Fibroblast of the conjunctiva (primary cell): ENCODE measurements at regions not wholly inside any gene's neighbourhood (a gene's known extent, or its start where the extent isn't known, plus 50 kb on each side); places are given as distances from the start of the nearest gene placed in this dataset.

Source experiments
- DNase-seq: peaks from one replicate; pipeline ENCODE4 v3.0.0-alpha.2; 2010; ENCODE audit warnings: low read depth

DNA sequence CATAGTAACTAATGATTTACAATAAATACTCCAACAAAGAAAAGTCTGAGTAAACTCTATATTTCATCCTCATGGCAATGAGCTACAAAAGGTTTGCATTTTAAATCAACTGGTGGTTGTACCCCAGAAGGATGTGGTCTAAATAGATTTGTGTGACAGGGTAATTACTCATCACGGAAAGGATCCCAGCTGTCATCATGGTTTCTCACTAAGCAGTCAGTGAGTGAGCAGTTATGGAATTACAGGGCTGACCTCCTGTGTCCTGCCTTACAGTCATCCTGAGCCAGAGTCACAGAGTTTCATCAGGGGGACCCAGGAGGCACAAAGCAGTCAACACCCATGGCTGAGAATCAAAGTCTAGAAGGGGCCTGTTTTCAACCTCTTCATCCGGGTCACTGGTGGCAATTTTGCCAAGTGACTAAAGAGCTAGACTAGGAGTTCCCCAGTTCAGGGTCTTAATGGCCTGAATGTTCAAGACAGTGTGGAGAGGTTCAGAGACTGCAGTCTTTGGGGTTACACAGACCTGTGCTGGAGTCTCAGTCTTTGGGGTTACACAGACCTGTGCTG is 210.7 kb upstream of the SLC24A2 start:
- DNase-seq, result peak; percentile 59

DNA sequence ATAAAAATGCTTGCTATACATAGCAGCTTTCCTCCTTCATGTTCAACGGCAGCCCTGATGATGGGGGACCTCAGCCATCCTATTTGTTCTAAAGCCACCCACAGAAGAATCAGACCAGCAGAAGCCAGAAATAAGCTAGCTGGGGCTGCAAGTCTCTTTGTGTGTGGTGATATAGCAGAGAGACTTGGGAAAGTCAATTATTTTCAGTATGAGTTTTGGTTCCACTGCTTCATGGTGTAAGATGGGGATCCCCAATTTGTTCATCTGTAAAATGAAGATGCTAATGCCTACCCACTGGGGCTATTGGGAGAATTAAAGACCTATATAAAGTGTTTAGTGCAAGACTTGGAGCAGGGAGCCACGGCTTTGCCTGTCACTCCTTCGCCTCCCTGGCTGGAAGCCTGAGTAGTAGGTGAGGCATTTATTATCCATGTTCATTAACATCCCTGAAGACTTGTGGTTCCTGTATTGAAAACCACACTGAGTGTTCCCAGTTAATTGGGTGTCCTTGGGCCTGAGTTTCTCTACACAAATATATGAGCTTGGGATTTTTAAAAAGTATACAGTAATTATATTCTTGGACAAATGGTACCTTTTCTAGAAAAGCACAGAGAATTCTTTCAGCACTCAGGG is 210.1 kb upstream of the SLC24A2 start:
- no peak for DNase-seq

DNA sequence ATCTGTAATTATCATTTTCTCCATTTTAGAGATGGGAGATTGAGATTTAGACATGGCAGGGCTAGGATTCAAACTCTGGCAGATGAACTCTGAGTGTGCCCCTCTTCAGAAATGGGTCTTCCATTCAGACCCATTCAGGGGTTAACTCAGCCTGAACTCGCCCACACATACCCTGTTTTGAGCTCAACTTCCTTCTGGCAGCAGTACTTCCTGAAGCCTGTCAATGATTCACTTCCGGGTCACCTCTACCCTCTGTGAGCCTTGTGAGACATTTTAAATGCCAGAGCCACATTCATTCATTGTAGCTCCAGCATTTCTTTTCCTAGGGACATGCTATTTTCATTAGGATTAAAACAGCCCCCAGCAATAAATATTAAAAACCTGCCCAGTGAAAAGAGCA is 209.3 kb upstream of the SLC24A2 start:
- no peak for DNase-seq

DNA sequence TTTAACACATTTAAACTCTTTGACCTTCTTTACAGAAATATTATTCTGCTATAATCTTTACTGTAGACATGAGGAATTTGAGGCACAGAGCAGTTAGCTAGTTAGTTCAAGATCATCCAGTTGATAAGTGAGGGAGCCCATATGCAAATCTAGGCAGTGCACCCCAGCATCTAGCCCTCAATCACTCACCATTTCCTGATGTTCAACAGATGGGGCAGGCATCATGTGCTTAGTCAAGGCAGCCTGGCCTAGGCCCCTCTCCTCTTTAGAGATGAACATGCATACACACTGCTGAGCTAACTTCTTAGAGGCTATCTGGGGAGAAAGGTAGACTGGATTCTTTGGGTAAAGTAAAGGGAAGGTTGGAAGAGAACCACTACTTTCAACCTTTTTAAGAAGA is 206.8 kb upstream of the SLC24A2 start:
- no peak for DNase-seq

DNA sequence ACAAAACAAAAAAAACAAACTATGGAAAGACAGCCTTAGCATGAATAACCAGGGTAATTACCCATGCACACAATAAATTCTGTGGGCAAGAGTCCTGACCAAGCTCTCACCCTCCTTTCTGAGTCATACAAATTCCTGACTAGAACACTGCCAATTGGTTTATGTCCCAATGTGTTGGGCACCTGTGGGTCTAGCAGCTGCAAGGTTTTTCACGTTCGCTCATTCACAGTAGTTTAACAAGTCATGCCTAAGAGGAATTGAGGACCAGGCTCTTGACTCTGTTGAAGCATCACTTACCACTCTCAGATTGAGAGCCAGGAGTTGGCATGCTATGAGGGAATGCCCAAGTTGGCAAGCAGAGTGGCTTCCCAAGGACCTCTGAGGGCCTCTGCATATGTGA is 205.5 kb upstream of the SLC24A2 start:
- DNase-seq, result no peak

DNA sequence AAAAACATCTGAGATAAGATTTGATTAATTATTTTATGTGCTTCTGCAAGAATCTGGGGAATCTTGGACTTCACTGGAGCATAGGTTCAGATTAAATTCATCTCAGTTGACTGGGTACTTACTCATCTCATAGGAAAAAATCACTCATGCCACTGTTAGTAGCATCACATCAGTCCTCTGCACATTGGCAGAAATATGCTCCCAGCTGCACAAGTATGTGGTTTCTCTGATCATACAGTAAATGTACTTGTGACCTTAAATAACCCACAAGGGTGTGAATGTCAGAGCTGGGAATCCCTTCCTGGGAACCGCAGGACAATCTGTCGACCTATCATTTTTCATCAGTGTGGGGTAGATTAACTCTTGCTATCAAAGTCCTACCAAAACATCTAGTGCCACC is 203.7 kb upstream of the SLC24A2 start:
- peak; percentile 23 for DNase-seq

DNA sequence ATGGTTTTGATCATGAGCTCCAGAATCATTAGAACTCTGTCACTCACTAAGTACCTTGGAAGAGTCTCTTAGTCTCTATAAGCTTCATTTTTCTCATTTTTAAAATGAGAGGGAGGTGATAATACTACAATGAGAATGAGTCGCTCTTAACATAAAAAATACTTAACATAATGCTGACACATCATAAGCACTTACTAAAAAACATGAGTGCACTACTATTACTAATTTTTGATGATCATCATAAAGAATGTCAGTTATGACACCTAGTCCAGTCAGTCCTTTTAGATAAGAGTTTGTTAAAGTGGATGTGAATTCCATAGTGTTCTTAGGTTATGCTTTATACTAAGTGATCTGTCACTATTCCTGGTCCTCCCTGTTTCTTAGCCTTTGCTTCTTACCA is 200.4 kb upstream of the SLC24A2 start:
- DNase-seq, result no peak

DNA sequence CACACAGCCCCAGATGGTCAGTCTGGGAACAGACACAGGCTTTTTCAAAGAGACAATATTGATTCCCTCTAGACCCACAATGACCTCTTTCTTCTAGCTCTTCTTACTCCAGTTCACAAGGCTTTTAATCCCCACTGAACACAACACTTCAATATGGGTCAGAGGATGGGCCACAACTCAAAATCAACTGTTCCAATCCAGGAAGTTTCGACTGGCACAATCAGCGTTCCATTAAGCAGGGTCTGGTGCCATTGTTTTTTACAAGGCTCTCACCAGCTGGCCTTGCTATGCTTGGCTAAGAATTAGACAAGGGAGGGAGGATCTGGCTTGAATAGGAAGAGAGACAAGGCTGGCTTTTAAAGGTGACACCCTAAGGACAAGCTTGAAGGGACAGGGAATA is 199.4 kb upstream of the SLC24A2 start:
- no peak for DNase-seq

DNA sequence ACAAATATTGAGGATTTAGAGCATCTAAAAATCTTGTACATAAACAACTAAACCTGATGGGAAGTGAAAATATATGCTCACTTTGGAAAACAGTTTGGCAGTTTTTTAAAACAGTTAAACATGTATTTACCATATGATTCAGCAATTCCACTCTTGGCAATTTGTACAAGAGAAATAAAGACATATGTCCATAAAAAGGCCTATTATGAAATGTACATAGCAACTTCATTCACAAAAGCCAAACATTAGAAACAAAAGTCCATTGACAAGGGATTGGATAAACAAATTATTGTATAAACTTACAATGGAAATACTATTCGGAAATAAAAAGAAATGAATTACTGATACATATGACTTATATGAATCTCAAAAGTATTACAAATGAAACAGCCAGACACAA is 196.2 kb upstream of the SLC24A2 start:
- no peak for DNase-seq

DNA sequence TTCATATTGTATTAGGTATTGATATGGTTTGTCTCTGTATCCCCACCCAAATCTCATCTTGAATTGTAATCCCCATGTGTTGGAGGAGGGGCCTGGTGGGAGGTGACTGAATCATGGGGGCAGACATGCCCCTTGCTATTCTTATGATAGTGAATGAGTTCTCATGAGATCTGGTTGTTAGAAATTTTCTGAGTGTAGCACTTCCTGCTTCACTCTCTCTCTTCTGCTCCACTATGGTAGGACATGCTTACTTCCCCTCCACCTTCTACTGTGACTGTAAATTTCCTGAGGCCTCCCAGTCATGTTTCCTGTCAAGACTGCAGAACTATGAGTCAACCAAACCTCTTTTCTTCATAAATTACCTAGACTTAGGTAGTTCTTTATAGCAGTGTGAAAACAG is 187.4 kb upstream of the SLC24A2 start:
- DNase-seq, result no peak

DNA sequence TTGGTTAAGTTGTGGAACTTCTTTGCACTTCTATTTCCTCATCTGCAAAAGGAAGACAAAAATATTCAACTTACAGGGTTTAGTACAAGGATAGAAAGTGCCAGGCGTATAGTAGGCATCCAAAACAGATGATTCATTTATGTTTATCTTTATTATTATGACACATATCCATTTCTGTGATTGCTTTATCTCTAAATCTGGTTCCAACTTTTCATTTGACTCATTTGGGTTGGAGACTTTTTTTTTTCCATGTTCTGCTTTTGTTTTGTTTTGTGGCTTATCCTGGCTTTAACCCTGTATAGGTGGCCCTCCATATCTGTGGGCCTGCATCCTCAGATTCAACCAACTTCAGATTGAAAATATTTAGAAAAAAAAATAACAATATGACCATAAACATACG is 186.7 kb upstream of the SLC24A2 start:
- no peak for DNase-seq

DNA sequence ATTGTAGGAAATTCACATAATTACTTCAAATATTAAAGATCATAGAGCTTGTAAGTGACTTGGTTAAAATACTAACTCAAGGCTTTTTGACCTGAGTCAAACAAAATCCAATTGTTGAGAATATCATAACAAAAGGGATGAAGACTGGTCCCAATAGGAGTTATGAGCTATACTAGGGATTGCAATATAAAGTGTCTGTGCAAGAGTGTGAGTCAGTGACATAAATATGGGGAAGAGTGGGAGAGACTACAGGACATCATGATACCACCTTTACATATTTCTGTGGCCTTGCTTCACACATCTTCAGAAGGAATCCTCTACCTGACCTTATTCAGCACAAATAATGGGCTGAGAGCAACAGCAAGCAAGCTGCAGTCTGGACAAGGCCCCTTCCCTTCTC is 180.9 kb upstream of the SLC24A2 start:
- no peak for DNase-seq

DNA sequence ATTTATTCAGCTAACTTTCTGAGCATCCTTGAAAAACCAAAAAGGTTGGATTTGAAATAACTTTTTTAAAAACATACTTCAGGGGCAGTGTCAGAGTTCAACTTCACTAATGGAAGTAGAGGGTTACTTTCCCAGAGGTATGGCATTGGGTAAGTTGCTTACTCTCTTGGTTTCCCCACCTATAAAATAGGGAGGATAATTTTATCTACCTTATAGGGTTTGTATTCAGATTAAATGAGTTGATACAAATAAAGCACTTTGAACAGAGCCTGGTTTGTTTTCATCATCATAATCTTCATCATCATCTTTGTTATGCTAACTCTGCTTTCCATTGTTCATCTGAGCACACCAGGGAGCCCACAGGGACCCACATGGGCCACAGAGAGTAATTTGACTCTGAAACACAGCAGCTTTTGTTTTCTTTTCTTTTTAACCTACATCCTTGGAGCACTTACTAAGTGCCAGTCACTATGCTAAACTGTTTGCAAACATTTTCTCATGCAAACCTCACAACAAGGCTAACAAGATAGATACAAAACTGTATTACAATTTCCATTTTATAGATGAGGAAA is 179.1 kb upstream of the SLC24A2 start:
- DNase-seq, result no peak

DNA sequence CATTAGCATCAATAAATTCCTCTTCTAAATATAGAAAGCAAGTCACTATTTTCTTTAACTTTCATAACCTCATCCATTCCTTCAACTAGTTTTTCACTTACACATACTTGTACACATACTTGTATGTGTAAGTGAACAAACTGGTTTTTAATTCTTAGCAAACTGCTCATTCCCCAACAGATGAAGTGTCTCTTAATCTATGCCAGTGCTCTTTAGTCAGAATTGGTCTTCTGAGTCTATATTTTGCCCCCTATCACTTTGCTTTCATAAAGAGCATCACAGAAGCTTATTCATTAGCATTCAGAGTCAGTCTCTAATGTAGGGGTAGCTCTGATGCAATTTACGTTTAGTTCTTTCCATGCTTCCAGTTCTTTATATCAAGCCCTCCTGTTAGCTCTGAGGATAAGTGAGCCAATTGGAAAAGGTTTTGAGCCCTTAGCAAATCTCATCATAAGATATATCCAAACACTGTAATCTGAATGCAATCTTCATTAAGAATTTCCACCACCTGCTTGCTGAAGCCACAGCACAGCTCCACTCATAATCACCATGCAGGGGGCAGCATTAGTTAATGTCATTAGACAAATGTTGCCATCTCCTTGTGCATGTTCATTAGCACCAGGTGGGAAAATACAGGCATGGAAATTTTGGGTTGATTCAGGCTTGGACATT is 178.5 kb upstream of the SLC24A2 start:
- DNase-seq, result no peak

DNA sequence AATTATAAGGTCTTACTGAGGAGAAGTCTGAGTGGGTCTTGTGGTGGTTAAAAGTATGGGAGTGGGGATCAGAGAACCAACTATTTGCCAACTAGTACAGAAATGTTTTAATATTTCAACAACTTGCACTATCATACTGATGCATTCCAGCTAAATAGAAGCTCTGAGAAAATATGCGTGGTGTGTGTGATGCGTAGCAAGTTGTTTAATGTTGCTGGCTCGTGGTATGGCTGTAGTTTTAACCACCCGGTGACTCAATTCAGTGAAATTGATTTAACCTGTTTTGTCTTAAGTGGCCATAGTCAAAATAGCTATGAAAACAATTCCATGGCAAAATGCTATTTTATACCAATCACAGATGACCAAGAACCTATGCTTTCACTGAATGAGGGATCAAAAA is 176.5 kb upstream of the SLC24A2 start:
- DNase-seq, result no peak

DNA sequence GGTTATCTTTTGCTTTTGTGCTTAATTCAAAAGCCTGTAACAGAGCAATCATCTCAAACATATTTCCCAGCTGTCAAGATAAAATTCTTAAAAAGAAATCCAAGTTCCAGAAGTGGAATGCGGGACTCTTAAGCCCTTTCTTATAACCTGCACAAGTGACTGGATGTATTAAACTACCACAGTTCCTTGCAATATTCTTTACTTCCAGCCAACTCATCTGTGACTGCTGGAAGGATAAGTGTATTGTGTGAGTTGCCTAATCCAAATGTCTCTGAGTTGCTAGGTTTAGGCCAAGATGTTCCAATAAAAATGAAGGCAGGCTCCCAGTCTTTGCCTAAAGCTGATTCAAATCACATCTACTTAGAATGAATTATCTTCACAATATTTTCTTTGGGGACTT is 159.2 kb upstream of the SLC24A2 start:
- DNase-seq, result no peak

DNA sequence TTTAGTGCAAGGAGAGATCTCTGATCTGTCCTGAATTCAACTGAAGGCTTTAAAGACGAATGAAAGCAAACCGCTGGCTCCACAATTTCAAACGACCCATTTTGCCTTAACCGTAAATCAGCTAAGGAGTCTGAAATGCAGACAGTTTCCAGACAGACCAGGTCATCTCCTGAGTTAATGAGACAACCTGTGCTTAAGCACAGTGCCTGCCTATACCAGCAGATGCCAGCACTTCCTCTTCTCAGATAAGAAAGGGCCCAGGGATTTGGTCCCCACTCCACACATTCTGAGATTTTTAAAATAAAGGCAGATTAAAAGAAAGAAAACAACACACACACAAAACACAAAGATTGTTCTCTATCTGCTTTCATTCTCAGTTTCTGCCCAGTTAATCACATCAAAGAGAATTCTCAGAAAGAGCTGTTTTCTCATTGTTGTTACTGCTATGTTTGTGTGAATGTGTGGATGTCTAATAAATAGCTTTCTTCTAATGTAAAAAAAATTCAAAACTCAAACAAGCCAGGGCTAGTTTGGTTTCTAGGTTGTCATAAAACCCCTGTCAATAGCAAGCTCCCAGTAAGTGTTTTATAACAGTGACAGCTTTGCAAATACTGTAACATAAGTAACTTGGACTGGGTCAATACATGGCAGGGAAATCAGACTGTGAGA is 157.7 kb upstream of the SLC24A2 start:
- no peak for DNase-seq

DNA sequence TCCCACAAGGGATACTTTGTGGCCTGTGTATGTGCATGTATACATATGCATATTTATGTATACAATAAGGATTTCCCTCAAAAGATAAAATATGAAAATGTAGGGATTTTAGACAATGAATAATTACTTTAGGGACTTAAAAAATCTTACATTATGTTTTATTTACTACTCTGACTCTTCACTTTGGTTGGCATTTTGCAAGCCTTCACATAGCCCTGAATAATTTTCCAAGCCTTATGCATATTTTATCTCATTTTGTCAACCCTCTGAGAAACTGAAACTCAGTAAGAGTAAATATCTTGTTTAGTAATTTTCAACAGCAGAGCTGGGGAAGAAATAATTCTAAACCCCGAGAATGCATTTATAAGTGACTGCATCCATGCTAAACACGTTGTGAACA is 153.0 kb upstream of the SLC24A2 start:
- DNase-seq, result no peak

DNA sequence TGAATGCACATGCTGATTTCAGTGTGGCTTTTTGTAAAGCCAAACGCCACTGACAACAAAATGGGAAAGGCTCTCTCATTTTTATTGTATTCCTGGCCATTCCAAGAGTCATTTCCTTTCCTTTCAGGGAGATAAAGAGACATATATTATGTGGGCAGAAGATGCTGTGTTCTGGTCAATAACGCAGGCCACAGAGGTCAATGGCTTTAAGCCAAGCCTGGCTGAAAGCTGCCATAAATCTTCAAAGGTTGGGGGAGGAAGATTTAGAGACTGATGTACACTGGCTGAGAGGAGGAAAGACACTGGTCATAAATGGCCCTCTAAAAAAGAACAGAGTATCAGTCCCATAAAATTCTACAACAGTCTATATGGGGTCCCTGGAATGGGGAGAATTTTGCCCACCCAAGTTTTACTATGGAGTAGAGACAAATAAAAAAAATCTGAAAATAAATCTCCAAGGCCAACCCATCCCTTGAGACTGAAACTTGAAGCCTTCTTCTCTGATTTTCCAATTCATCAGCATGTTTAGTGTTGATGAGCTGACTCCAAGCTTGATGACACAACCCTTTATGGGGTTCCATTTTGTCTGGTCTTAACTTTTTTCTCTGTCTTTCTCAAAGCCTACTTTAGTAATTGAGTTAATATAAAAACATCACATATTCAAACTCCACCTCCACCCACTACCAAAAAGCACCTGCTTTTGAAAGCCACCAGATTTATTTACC is 152.1 kb upstream of the SLC24A2 start:
- no peak for DNase-seq

DNA sequence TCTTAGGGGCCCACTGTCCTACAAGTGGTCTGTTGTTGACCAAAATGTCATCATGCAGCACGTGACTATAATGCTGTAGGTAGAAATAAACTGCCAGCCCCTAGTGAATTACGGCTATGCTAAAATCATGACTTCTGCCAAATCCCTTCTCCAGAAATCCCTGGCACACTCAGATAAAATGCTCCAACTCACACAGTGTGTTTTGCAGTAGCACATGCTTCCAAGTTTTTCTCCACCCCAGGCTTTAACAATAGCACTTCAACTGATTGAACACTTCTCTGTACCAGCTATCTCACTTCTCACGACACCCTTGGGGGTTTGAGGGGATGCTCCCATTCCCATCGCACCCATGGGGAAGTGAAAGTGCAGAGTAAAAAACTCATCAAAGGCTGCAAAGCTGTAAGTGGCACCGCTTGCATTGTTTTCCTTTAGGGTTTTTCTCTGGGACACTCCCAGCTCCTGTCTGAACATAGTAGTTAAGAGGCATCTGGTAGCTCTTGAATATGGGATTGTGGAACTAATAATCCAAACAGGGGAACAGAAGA is 151.0 kb upstream of the SLC24A2 start:
- DNase-seq, result no peak

DNA sequence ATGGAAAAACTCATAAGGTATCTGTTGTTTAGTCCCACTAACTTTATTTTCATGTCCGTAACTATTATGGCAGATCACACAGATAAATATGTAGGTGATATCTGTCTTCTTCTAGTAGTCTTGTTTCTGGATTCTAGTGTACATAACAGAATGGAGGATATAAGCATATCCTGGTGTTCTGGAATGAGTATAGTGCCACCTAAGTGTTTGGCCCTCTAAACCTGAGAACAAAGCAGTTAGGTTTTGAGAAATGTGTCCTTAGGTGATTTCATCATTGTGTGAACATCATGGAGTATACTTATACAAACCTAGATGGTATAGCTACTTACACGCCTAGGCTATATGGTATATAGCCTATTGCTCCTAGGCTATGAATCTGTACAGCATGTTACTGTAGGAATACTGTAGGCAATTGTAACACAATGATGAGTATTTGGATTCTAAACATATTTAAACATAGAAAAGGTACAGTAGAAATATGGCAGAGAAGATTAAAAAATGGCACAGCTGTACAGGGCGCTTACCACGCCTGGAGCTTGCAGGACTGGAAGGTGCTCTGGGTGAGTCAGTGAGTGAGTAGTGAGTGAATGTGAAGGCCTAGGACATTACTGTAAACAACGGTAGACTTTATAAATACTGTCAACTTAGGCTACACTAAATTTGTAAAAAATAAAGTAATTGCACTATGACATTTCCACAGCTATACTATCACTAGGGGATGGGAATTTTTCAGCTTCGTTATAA is 150.3 kb upstream of the SLC24A2 start:
- DNase-seq, result no peak
